Common myeloid progenitor, CD34-positive (primary cell): ENCODE measurements at regions not wholly inside any gene's neighbourhood (a gene's known extent, or its start where the extent isn't known, plus 50 kb on each side); places are given as distances from the start of the nearest gene placed in this dataset.
"Not testable (repeated sequence)": the region's sequence is repeated elsewhere in the genome, so short reads cannot be mapped to it uniquely, and the experiment has no call there.

Experiments
- CTCF ChIA-PET: fragments of 350-600 bp; sonication (Branson Sonifier 250); formaldehyde crosslinking; loops from one replicate; lab custom pipeline; 2021; ENCODE audit warnings: antibody characterized with exemption; lab: Charles Lee
- POLR2A ChIA-PET: fragments of 350-600 bp; sonication (Branson Sonifier 250); formaldehyde crosslinking; loops from one replicate; lab custom pipeline; 2021; ENCODE audit warnings: antibody characterized with exemption; lab: Charles Lee
- DNase-seq, 3 donors: peaks; one replicate each; pipeline versions ENCODE4 v3.0.0 to v3.0.0-alpha.2; 2013
- H3K27ac ChIP-seq, 2 experiments: 1 replicate in 1 of 2; 2 replicates in 1 of 2; pipeline ENCODE4 v1.7.0; 2013; ENCODE audit warnings: inconsistent platforms in 2 of 2, low read length in 2 of 2, mild to moderate bottlenecking in 2 of 2, low read depth in 1 of 2, moderate library complexity in 1 of 2; ENCODE audit not compliant: severe bottlenecking in 2 of 2, insufficient read depth in 1 of 2, poor library complexity in 1 of 2
- H3K27me3 ChIP-seq, 5 experiments: replicated peaks in 2 of 5; 1 replicate in 3 of 5; 2 replicates in 2 of 5; pipeline versions ENCODE4 v1.6.1 to v1.7.0; 2013; ENCODE audit warnings: low read length in 4 of 5, mild to moderate bottlenecking in 2 of 5, moderate library complexity in 2 of 5, inconsistent platforms in 1 of 5; ENCODE audit not compliant: insufficient read depth in 5 of 5, control insufficient read depth in 4 of 5
- H3K36me3 ChIP-seq, 4 experiments: 1 replicate in 2 of 4; 2 replicates in 2 of 4; pipeline versions ENCODE4 v1.6.1 to v1.7.0; 2013; ENCODE audit warnings: low read length in 3 of 4, control low read depth in 1 of 4, mild to moderate bottlenecking in 1 of 4; ENCODE audit not compliant: control insufficient read depth in 4 of 4, insufficient read depth in 4 of 4
- H3K4me1 ChIP-seq, 4 experiments: 1 replicate in 3 of 4; 2 replicates in 1 of 4; pipeline versions ENCODE4 v1.6.1 to v1.7.1; 2013; ENCODE audit warnings: low read length in 3 of 4, mild to moderate bottlenecking in 3 of 4, control low read depth in 1 of 4, inconsistent platforms in 1 of 4, moderate library complexity in 1 of 4; ENCODE audit not compliant: control insufficient read depth in 4 of 4, insufficient read depth in 4 of 4; ENCODE audit errors: control extremely low read depth in 1 of 4
- H3K4me3 ChIP-seq, 7 experiments: 1 replicate in 4 of 7; 2 replicates in 3 of 7; pipeline versions ENCODE4 v1.5.1 to v1.7.0; 2013; ENCODE audit warnings: mild to moderate bottlenecking in 7 of 7, low read length in 6 of 7, moderate library complexity in 6 of 7, inconsistent platforms in 2 of 7, low read depth in 2 of 7, control low read depth in 1 of 7; ENCODE audit not compliant: insufficient read depth in 4 of 7, control insufficient read depth in 1 of 7; ENCODE audit errors: extremely low read depth in 1 of 7
- H3K9me3 ChIP-seq, 5 experiments: 1 replicate in 4 of 5; 2 replicates in 1 of 5; pipeline versions ENCODE4 v1.6.1 to v1.7.1; 2013; ENCODE audit warnings: low read length in 4 of 5, mild to moderate bottlenecking in 2 of 5, inconsistent platforms in 1 of 5, low read depth in 1 of 5, moderate library complexity in 1 of 5; ENCODE audit not compliant: control insufficient read depth in 4 of 5, insufficient read depth in 2 of 5; ENCODE audit errors: control extremely low read depth in 1 of 5
- WGBS: methylation state at CpG from one replicate; pipeline ENCODE4 v1.1.5; 2013; ENCODE audit not compliant: insufficient coverage; 5-methylcytosine and 5-hydroxymethylcytosine counted together

GRCh38 chr15:30688684-30689083, 62.8 kb downstream of the ARHGAP11B start:
- H3K36me3 ChIP-seq, POLR2A ChIA-PET, DNase-seq, H3K9me3 ChIP-seq, CTCF ChIA-PET, H3K27ac ChIP-seq, H3K4me1 ChIP-seq, H3K4me3 ChIP-seq, H3K27me3 ChIP-seq: not testable (repeated sequence)
- 90% methylated on average over 2 of the region's 5 CpGs for WGBS

- POLR2A ChIA-PET, CTCF ChIA-PET: not testable (repeated sequence)
- no CpG with 5 or more reads among the region's 2 CpGs for WGBS
Measured at GRCh38 chr15:30690153-30690552, 64.2 kb downstream of the ARHGAP11B start.

GRCh38 chr15:30695811-30696210, 69.9 kb downstream of the ARHGAP11B start:
- CTCF ChIA-PET, DNase-seq: not testable (repeated sequence)

More at GRCh38 chr15:30690153-30690552, 64.2 kb downstream of the ARHGAP11B start:
- H3K36me3 ChIP-seq, DNase-seq, H3K4me3 ChIP-seq, H3K27me3 ChIP-seq, H3K9me3 ChIP-seq, H3K27ac ChIP-seq, H3K4me1 ChIP-seq: not testable (repeated sequence)

GRCh38 chr15:30696439-30697314, 70.7 kb downstream of the ARHGAP11B start:
- WGBS = 100% methylated on average over 3 of the region's 15 CpGs
- H3K27ac ChIP-seq, H3K36me3 ChIP-seq, H3K9me3 ChIP-seq, POLR2A ChIA-PET, CTCF ChIA-PET, H3K4me1 ChIP-seq, H3K27me3 ChIP-seq, H3K4me3 ChIP-seq: not testable (repeated sequence)
- DNase-seq = peak in 1 of 3 donors; percentile 13

More at GRCh38 chr15:30695811-30696210, 69.9 kb downstream of the ARHGAP11B start:
- H3K9me3 ChIP-seq, H3K4me1 ChIP-seq, H3K27me3 ChIP-seq, H3K4me3 ChIP-seq, H3K36me3 ChIP-seq, POLR2A ChIA-PET, H3K27ac ChIP-seq: not testable (repeated sequence)
- no CpG with 5 or more reads among the region's 3 CpGs for WGBS

- H3K9me3 ChIP-seq, H3K27me3 ChIP-seq, POLR2A ChIA-PET, CTCF ChIA-PET, H3K27ac ChIP-seq, H3K4me3 ChIP-seq, H3K4me1 ChIP-seq, H3K36me3 ChIP-seq: not testable (repeated sequence)
- peak in 2 of 3 donors; percentile 14 to 41 for DNase-seq
- WGBS = no CpG with 5 or more reads among the region's 3 CpGs
Measured at GRCh38 chr15:30697315-30697685, 71.4 kb downstream of the ARHGAP11B start.

- CTCF ChIA-PET, H3K27ac ChIP-seq, H3K4me3 ChIP-seq, DNase-seq, H3K9me3 ChIP-seq, POLR2A ChIA-PET, H3K27me3 ChIP-seq, H3K4me1 ChIP-seq, H3K36me3 ChIP-seq: not testable (repeated sequence)
- no CpG with 5 or more reads among the region's 7 CpGs for WGBS
Measured at GRCh38 chr15:30700006-30700597, 74.2 kb downstream of the ARHGAP11B start.

GRCh38 chr15:30707976-30708685, 82.2 kb downstream of the ARHGAP11B start:
- 100% methylated on average over 1 of the region's 9 CpGs for WGBS
- H3K9me3 ChIP-seq, CTCF ChIA-PET, H3K4me1 ChIP-seq, H3K27me3 ChIP-seq, POLR2A ChIA-PET, H3K27ac ChIP-seq, DNase-seq, H3K36me3 ChIP-seq, H3K4me3 ChIP-seq: not testable (repeated sequence)
